ENCODE measurements at regions not wholly inside any gene's neighbourhood (a gene's known extent, or its start where the extent isn't known, plus 50 kb on each side); places are given as distances from the start of the nearest gene placed in this dataset.

- no peak for DNase-seq (ENCODE audit: low spot score)
- in situ Hi-C loops (cut with MboI; ENCODE audit: low pct_unique_long_range_greater_than_20kb, low sequenced_read_pairs, unreplicated experiment), result no loop called here
- no peak for TF ChIP-seq CTCF (IDR thresholded peaks at IDR 0.05; ENCODE audit: extremely low read depth, insufficient read depth, missing control alignments)
Observed at GRCh38 chr2:5751873-5752482, 59.8 kb downstream of the SOX11 start.

GRCh38 chr2:5756272-5756671 lies 64.1 kb downstream of the SOX11 start:
- in situ Hi-C loops (cut with MboI; ENCODE audit: low pct_unique_long_range_greater_than_20kb, low sequenced_read_pairs, unreplicated experiment), result no loop called here
- no peak for TF ChIP-seq CTCF (IDR thresholded peaks at IDR 0.05; ENCODE audit: extremely low read depth, insufficient read depth, missing control alignments)
- no peak for DNase-seq (ENCODE audit: low spot score)

GRCh38 chr2:5758346-5758745 lies 66.2 kb downstream of the SOX11 start:
- in situ Hi-C loops (cut with MboI; ENCODE audit: low pct_unique_long_range_greater_than_20kb, low sequenced_read_pairs, unreplicated experiment), result no loop called here
- TF ChIP-seq CTCF (IDR thresholded peaks at IDR 0.05; ENCODE audit: extremely low read depth, insufficient read depth, missing control alignments), result no peak
- no peak for DNase-seq (ENCODE audit: low spot score)

- DNase-seq (ENCODE audit: low spot score), result no peak
- in situ Hi-C loops (cut with MboI; ENCODE audit: low pct_unique_long_range_greater_than_20kb, low sequenced_read_pairs, unreplicated experiment), result no loop called here
- no peak for TF ChIP-seq CTCF (IDR thresholded peaks at IDR 0.05; ENCODE audit: extremely low read depth, insufficient read depth, missing control alignments)
Observed at GRCh38 chr2:5759949-5760348, 67.8 kb downstream of the SOX11 start.

GRCh38 chr2:5763531-5763930 lies 71.3 kb downstream of the SOX11 start:
- DNase-seq (ENCODE audit: low spot score), result no peak
- TF ChIP-seq CTCF (IDR thresholded peaks at IDR 0.05; ENCODE audit: extremely low read depth, insufficient read depth, missing control alignments), result no peak

GRCh38 chr2:5764041-5764440 lies 71.9 kb downstream of the SOX11 start:
- DNase-seq (ENCODE audit: low spot score), result no peak
- in situ Hi-C loops (cut with MboI; ENCODE audit: low pct_unique_long_range_greater_than_20kb, low sequenced_read_pairs, unreplicated experiment), result no loop called here
- no peak for TF ChIP-seq CTCF (IDR thresholded peaks at IDR 0.05; ENCODE audit: extremely low read depth, insufficient read depth, missing control alignments)

More at GRCh38 chr2:5763531-5763930, 71.3 kb downstream of the SOX11 start:
- in situ Hi-C loops (cut with MboI; ENCODE audit: low pct_unique_long_range_greater_than_20kb, low sequenced_read_pairs, unreplicated experiment), result no loop called here

Data from GM13977 (cell line).